ENCODE measurements at regions not wholly inside any gene's neighbourhood (a gene's known extent, or its start where the extent isn't known, plus 50 kb on each side); places are given as distances from the start of the nearest gene placed in this dataset.
A peak's percentile ranks its signal among the peaks of the same experiment; 100 is the strongest.
"Not testable (repeated sequence)": the region's sequence is repeated elsewhere in the genome, so short reads cannot be mapped to it uniquely, and the experiment has no call there.

- DNase-seq, result not testable (repeated sequence)
These were observed 130.9 kb upstream of the ZNF746 start for GRCh38 chr7:149628361-149629149.

GRCh38 chr7:149627911-149628310, 130.3 kb upstream of the ZNF746 start:
- DNase-seq, result no peak

GRCh38 chr7:149626972-149627371, 129.4 kb upstream of the ZNF746 start:
- no peak for DNase-seq

- no peak for DNase-seq
These were observed 128.4 kb upstream of the ZNF746 start for GRCh38 chr7:149625947-149626392.

DNA sequence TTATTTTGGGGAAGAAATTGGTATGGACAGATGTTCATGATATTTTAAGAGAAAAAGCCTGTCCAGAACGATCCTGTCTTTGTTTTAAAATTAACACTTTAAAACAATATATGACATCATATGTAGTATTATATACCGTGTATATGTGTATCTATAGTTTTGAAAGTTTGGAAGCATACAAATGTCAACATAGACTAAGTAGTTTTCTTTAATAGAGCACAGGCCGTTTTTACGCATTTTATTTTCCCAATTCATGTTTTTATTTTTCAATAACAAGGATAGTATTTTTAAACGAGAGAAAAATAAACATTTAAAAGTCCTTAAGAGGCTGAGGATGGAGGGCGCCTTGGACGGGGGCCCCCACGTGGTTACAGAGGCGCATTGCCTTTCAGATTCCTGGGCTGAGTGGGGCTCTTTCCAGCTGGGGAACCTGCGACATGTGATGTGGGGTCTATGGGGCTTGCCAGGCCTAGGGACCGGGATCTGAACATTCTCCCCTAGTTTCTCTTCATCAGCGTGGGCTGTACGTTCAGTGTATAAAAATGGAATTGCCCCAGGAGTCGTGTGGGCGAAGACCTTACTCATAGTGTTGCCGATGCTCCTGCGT, 127.8 kb upstream of the ZNF746 start:
- peak; percentile 57 for DNase-seq

- peak; percentile 57 for DNase-seq
These were observed 127.1 kb upstream of the ZNF746 start for GRCh38 chr7:149624419-149625339.

DNA sequence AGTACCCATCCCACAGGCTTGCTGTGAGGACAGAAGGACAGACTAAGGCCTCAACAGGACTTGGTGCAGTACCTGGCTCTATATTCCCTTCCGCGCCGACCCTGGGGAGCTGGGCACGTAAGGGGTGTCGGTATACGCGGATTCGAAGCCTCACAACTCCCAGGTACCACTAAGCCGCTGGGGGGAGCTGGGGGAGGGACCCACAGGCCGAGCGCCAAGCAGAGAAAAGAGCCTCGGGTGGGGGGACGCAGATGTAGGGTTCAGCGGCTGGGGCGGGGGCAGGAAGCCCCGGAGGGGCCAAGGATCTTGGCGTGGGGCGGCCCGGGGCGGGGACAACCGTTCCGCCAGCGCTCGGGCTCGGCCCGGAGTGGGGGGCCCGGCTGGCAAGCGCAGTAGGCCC, 126.4 kb upstream of the ZNF746 start:
- no peak for DNase-seq

DNA sequence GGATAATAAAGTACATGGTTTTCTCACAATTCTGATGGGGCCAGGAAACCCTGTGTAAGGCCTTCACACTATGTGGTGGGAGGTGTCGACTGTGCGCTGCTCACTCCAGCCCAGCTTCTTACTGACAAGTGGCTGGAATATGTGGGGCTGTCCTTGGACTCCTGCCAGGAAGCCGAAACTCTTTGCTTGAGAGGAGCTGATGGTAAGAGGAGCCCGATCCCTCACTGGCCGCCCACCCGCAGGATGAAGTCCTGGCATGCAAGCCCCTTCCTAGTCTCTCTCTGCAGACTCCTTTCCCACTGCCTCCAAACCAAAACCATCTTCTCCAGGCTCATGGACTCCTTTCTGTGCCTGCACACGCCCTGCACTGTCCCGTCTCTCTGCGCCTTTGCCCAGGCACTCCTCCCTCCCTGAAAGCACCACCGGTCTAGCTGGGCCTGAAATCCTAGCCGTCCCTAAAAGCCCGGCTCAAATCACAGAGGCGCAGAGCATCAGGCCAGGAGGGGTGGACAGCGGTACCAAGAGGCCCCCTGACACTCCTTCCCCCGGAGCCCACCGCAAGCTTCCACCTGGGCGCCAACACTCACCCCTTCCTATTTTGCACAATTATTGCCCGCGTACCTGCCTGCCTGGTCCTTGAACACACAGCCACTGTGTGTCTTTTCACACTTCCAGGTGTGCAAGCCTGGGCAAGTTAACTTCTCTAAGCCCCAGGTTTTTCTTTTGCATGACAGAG, 125.8 kb upstream of the ZNF746 start:
- DNase-seq, result not testable (repeated sequence)

- no peak for DNase-seq
These were observed 125.0 kb upstream of the ZNF746 start for GRCh38 chr7:149622444-149623210.

DNA sequence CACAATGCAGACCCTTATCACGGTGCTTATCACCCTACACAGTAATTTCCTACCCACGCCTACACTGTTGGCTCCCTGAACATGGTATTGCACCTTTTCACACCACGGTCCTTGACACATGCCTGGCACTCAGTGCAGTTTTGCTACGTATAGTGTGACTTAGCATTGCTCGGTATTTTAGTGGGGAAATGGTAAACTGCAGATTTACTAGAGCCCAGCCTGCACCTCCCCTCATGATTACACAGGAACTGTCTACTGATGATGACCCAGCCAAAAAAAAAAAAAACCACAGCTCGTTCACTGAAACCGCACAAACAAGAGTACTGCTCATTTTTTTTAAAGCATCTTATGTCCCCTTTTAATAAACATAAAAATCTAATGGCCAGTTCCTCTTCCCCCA, 124.2 kb upstream of the ZNF746 start:
- DNase-seq, result no peak

DNA sequence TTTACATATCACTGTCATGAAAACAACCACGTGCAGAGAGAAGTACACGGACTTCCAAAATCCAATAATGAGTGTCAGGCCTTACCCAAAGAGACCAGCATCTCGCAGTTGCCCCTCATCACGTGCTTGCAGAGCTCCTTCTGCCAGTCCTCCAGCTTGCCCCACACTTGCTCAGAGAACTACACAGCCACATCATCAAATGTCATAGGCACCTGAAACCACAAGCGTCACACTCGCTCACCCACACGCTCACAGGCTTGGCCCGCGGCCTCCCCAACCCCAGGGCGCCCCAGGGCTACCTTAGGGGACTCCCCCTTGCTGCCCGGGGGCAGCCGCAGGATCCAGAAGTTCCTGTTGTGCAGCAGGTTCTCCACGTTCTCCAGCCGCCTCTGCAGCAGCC, 123.4 kb upstream of the ZNF746 start:
- DNase-seq, result no peak

DNA sequence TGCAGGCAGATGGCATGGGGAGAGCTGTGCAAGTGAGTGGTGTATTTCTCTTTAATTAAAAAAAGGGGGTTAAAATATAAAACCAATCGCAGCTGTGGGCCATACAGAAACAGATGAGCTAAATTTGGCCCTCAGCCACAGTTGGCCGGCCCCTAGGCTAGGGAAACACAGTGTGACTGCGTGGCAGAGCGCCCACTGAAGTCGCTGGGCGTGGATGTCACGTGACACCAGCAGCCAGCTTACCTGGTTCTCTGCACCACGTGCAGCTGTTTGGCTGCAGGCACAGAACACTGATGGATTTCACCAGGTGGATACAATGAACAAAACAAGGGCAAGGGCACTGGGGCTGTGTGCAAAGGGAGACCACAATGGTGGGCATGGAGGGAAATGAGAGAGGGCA, 119.3 kb upstream of the ZNF746 start:
- no peak for DNase-seq

GRCh38 chr7:149615690-149616270, 118.2 kb upstream of the ZNF746 start:
- DNase-seq, result no peak

DNA sequence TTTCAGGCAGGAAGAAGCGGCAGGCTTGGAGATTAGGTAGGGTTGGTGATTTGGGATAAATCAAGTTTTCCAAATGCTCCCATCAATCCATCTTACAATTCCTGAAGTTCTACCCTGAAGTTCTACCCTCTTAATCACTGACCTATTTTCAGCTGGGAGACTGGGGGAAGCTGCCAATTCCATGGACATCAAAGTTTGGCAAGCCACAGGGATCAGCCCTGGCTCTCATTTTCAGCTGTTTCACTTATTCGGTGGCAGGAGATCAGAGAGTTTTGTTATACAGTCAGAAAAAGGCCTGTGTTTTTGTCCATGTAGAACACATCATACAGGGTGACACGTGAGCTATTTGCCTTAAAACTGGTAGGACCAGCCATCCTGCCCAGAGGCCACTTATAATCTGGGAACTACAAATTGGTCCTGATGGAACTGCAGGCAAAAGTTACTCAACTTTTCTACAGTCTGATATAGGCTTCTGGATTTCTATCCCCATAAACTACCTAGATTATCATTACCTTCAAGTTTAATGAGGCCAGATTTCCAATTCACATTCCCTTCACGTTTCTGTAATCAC, 112.9 kb upstream of the ZNF746 start:
- DNase-seq, result no peak

- DNase-seq, result no peak
These were observed 110.6 kb upstream of the ZNF746 start for GRCh38 chr7:149608168-149608567.

DNA sequence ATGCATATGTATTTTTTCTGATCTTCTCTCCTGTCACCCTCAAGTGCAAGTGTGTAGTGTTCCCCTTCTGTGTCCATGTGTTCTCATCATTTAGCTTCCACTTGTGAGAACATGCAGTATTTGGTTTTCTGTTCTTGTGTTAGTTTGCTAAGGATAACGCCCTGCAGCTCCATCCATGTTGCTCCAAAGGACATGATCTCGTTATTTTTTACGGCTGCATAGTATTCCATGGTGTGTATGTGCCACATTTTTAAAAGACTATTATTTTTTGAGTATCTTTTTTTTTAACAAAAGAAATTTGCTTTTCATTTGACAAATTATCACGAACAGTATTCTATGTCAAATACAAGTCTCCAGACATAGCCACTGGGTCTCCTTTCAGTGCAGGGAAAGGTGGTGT, 110.1 kb upstream of the ZNF746 start:
- DNase-seq, result no peak

DNA sequence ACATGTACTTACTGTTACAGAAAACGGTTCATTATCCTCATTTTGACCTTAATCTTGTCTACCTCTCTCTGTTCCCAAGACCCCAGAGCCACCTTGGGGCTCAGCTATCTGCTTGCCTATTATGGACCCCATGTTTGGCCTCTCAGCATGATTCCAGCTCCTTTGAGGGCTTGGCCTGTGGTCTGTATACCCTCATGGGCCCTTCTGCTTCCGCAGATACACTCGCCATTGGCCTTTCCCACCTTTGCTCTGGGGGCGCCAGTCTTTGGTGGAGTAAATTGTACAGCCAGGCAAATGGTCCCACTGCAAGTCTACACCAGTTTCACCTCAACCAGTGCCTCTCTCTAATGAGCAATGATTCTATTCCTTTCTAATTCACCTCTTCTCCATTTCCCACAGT, 109.2 kb upstream of the ZNF746 start:
- no peak for DNase-seq

DNA sequence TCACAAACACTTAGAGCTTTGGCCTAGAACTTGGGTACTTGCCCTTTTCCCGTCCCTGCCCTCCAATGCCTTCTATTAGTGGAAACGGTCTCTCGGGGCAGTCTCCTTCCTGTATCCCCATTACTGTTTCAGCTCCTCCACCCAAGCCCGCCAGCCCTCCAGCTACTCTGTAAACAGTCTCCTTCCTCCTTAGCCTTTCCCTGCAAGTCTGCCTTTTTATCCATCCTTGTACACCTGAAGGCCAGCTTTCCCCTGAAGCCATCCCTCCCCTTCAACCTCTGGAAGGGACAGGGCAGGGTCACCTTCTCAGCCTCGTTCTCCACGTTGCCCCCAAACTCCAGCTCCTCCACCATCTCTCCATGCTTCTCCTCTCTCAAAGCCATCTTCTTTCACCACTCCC, 108.1 kb upstream of the ZNF746 start:
- DNase-seq, result no peak

GRCh38 chr7:149604521-149604920, 106.9 kb upstream of the ZNF746 start:
- DNase-seq, result no peak

DNA sequence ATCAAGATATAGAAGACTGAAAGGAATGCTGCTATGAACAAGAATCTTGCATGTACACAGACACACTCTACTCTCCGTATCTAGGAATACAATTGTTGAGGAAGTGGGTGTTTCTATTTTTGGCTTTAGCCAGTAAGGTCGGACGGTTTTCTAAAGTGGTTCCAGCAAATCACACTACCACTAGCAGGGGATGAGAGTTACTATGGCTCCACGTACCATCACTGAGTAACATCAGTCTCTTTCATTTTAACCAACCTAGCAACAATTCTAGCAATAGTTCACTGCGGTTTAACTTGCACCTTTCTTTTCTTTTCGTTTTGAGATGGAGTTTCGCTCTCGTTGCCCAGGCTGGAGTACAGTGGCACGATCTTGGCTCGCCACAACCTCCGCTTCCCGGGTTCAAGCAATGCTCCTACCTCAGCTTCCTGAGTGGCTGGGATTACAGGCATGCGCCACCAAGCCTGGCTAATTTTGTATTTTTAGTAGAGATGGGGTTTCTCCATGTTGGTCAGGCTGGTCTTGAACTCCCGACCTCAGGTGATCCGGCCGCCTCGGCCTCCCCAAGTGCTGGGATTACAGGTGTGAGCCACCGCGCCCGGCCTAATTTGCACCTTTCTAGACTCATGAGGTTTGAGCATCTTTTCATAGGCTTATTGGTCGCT, 103.2 kb upstream of the ZNF746 start:
- not testable (repeated sequence) for DNase-seq
